Head of caudate nucleus (tissue), 42 donors: ENCODE measurements at regions not wholly inside any gene's neighbourhood (a gene's known extent, or its start where the extent isn't known, plus 50 kb on each side); places are given as distances from the start of the nearest gene placed in this dataset.

Experiments used
- DNase-seq, 42 donors: peaks; one replicate each; pipeline versions ENCODE4 v3.0.0 to v3.0.0-alpha.2; 2020 to 2021; ENCODE audit warnings: mixed read lengths in 7 of 42
- intact Hi-C: fragments of 100-400 bp; cut with DNase I; formaldehyde crosslinking; loops from one replicate; pipeline ENCODE4 v1.15.0; 2022

- DNase-seq: no peak
These were observed 213.3 kb downstream of the ETS1 start for GRCh38 chr11:128374026-128374425.

GRCh38 chr11:128372977-128373376 lies 214.4 kb downstream of the ETS1 start:
- DNase-seq: no peak
- intact Hi-C loops: no loop called here

More at GRCh38 chr11:128374026-128374425, 213.3 kb downstream of the ETS1 start:
- intact Hi-C loops: no loop called here

- intact Hi-C loops: no loop called here
- DNase-seq: no peak
These were observed 219.8 kb downstream of the ETS1 start for GRCh38 chr11:128367573-128367972.

GRCh38 chr11:128365044-128365443 lies 222.3 kb downstream of the ETS1 start:
- intact Hi-C loops: no loop called here
- no peak for DNase-seq

GRCh38 chr11:128361451-128362020 lies 225.8 kb downstream of the ETS1 start:
- intact Hi-C loops: no loop called here
- no peak for DNase-seq

GRCh38 chr11:128359515-128359914 lies 227.8 kb downstream of the ETS1 start:
- intact Hi-C loops: no loop called here
- DNase-seq: no peak

- intact Hi-C loops: no loop called here
- DNase-seq: no peak
These were observed 230.3 kb downstream of the ETS1 start for GRCh38 chr11:128357073-128357472.

- no peak for DNase-seq
- intact Hi-C loops: no loop called here
These were observed 231.8 kb downstream of the ETS1 start for GRCh38 chr11:128355558-128355957.

GRCh38 chr11:128354476-128354875 lies 232.9 kb downstream of the ETS1 start:
- no peak for DNase-seq
- intact Hi-C loops: no loop called here

GRCh38 chr11:128351168-128351567 lies 236.2 kb downstream of the ETS1 start:
- DNase-seq: no peak
- intact Hi-C loops: no loop called here

- intact Hi-C loops: no loop called here
These were observed 237.6 kb downstream of the ETS1 start for GRCh38 chr11:128349650-128350299.

GRCh38 chr11:128346804-128347203 lies 240.6 kb downstream of the ETS1 start:
- intact Hi-C loops: no loop called here
- peak in 23 of 42 donors; percentile 11 to 82 (median 43) for DNase-seq

More at GRCh38 chr11:128349650-128350299, 237.6 kb downstream of the ETS1 start:
- no peak for DNase-seq

GRCh38 chr11:128345316-128345715 lies 242.0 kb downstream of the ETS1 start:
- DNase-seq: no peak
- intact Hi-C loops: no loop called here

- DNase-seq: no peak
- intact Hi-C loops: no loop called here
These were observed 243.5 kb downstream of the ETS1 start for GRCh38 chr11:128343870-128344269.

- intact Hi-C loops: no loop called here
- no peak for DNase-seq
These were observed 244.2 kb downstream of the ETS1 start for GRCh38 chr11:128343135-128343514.

GRCh38 chr11:128342511-128343134 lies 244.7 kb downstream of the ETS1 start:
- intact Hi-C loops: no loop called here
- no peak for DNase-seq

- intact Hi-C loops: no loop called here
- no peak for DNase-seq
These were observed 245.8 kb downstream of the ETS1 start for GRCh38 chr11:128341280-128342248.

GRCh38 chr11:128339792-128340191 lies 247.6 kb downstream of the ETS1 start:
- intact Hi-C loops: no loop called here
- DNase-seq: no peak

- intact Hi-C loops: no loop called here
These were observed 248.5 kb downstream of the ETS1 start for GRCh38 chr11:128338811-128339210.

GRCh38 chr11:128336203-128336602 lies 251.2 kb downstream of the ETS1 start:
- no peak for DNase-seq
- intact Hi-C loops: no loop called here

More at GRCh38 chr11:128338811-128339210, 248.5 kb downstream of the ETS1 start:
- DNase-seq: no peak
